MM.1S (cell line): ENCODE measurements at regions not wholly inside any gene's neighbourhood (a gene's known extent, or its start where the extent isn't known, plus 50 kb on each side); places are given as distances from the start of the nearest gene placed in this dataset.
"Not testable (repeated sequence)": the region's sequence is repeated elsewhere in the genome, so short reads cannot be mapped to it uniquely, and the experiment has no call there.

ENCODE experiments used
- DNase-seq: peaks from one replicate; pipeline ENCODE4 v3.0.0-alpha.2; 2015
- H2AFZ ChIP-seq: fragments of 300-600 bp; sonication (generic); 2 replicates; pipeline ENCODE4 v1.6.0; 2016; ENCODE audit warnings: antibody characterized with exemption, low read length
- H3F3A ChIP-seq: fragments of 300-600 bp; sonication (generic); 2 replicates; pipeline ENCODE4 v1.6.1; 2016; ENCODE audit warnings: mild to moderate bottlenecking, antibody characterized with exemption, low read length, moderate library complexity, mixed read lengths; ENCODE audit not compliant: insufficient read depth
- H3K27ac ChIP-seq: fragments of 300-600 bp; sonication (generic); 2 replicates; pipeline ENCODE4 v1.5.1; 2016; ENCODE audit warnings: mild to moderate bottlenecking, low read length
- H3K27me3 ChIP-seq: fragments of 300-600 bp; sonication (generic); replicated peaks from 2 replicates; pipeline ENCODE4 v1.6.0; 2016; ENCODE audit warnings: low read length; ENCODE audit not compliant: insufficient read depth
- H3K36me3 ChIP-seq: fragments of 300-600 bp; sonication (generic); replicated peaks from 2 replicates; pipeline ENCODE4 v1.6.1; 2016; ENCODE audit warnings: mild to moderate bottlenecking, low read length, mixed read lengths; ENCODE audit not compliant: insufficient read depth
- H3K4me1 ChIP-seq: fragments of 300-600 bp; sonication (generic); 2 replicates; pipeline ENCODE4 v1.6.1; 2016; ENCODE audit warnings: low read length, mixed read lengths
- H3K4me2 ChIP-seq: fragments of 300-600 bp; sonication (generic); 2 replicates; pipeline ENCODE4 v1.6.0; 2016; ENCODE audit warnings: low read depth, low read length
- H3K4me3 ChIP-seq: fragments of 300-600 bp; sonication (generic); 2 replicates; pipeline ENCODE4 v1.5.1; 2016; ENCODE audit warnings: low read length, mixed read lengths
- H3K79me2 ChIP-seq: fragments of 300-600 bp; sonication (generic); 2 replicates; pipeline ENCODE4 v1.6.1; 2016; ENCODE audit warnings: mixed run types, low read length, mixed read lengths
- H3K9ac ChIP-seq: fragments of 300-600 bp; sonication (generic); 2 replicates; pipeline ENCODE4 v1.6.1; 2016; ENCODE audit warnings: low read length, mixed read lengths
- H3K9me2 ChIP-seq: fragments of 300-600 bp; sonication (generic); replicated peaks from 2 replicates; pipeline ENCODE4 v1.6.1; 2016; ENCODE audit warnings: mild to moderate bottlenecking, low read length, mixed read lengths; ENCODE audit not compliant: insufficient read depth
- H3K9me3 ChIP-seq: fragments of 300-600 bp; sonication (generic); replicated peaks from 2 replicates; pipeline ENCODE4 v1.6.1; 2016; ENCODE audit warnings: mild to moderate bottlenecking, low read length, mixed read lengths; ENCODE audit not compliant: insufficient read depth
- H4K20me1 ChIP-seq: fragments of 300-600 bp; sonication (generic); 2 replicates; pipeline ENCODE4 v1.6.1; 2016; ENCODE audit warnings: mild to moderate bottlenecking, low read length, moderate library complexity, mixed read lengths; ENCODE audit not compliant: insufficient read depth
- EZH2 ChIP-seq: fragments of 300-600 bp; sonication (generic); optimal IDR thresholded peaks from 2 replicates; pipeline ENCODE3; 2017; ENCODE audit warnings: low read depth, mild to moderate bottlenecking, antibody characterized with exemption, low read length, mixed read lengths
- EZH2phosphoT487 ChIP-seq: fragments of 300-600 bp; sonication (generic); IDR thresholded peaks from 2 replicates; pipeline ENCODE4 v1.6.1; 2018; ENCODE audit warnings: antibody characterized with exemption, low read length
- TF ChIP-seq, protein P1 (sequence below): fragments of 300-600 bp; sonication (generic); IDR thresholded peaks from 2 replicates; pipeline ENCODE4 v1.5.1; 2016; ENCODE audit warnings: antibody characterized with exemption, low read length, mixed read lengths

DNA sequence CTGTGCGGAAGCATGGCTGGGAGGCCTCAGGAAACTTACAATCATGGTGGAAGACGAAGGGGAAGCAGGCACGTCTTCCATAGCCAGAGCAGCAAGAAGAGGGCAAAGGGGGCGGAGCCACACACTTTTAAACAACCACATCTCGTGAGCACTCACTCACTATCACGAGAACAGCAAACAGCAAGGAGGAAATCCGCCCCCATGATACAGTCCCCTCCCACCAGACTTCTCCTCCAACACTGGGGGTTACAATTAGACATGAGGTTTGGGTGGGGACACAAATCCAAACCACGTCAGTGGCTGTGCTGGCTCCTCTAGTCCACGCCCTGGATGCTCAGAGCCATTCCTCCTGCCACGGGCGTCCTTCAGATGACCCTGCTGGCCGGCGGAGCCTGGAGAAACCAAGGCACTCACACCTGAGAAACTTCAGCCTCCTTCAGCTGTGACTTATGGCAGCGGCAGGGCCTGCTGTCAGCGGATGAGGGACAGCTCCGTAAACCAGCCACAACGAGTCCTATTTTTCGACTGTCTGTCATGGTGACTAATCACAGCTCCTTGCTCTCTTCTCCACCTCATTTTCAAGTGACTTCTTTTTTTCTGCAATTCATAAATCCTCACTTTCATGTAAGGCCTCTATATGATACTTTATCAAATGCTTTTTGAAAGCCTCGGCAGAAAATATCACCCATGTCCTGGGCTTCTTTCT is 167.9 kb upstream of the PFKP start:
- Histone ChIP-seq H3K27me3 (no peaks in the 10 kb centered on the region), H3K4me1 (no peaks in the 10 kb centered on the region), H3K9ac (no peak overlapping the region), H3K4me3 (no peak overlapping the region), H4K20me1 (no peaks in the 10 kb centered on the region), H3K9me3 (no peaks in the 10 kb centered on the region), H3K27ac (no peak overlapping the region), H3K9me2 (no peaks in the 10 kb centered on the region), H2AFZ (no peak overlapping the region), H3K79me2 (no peaks in the 10 kb centered on the region), H3K36me3 (no peaks in the 10 kb centered on the region), H3F3A (no peaks in the 10 kb centered on the region), H3K4me2 (no peak overlapping the region)
- no peak for DNase-seq
- TF ChIP-seq, protein P1, sequence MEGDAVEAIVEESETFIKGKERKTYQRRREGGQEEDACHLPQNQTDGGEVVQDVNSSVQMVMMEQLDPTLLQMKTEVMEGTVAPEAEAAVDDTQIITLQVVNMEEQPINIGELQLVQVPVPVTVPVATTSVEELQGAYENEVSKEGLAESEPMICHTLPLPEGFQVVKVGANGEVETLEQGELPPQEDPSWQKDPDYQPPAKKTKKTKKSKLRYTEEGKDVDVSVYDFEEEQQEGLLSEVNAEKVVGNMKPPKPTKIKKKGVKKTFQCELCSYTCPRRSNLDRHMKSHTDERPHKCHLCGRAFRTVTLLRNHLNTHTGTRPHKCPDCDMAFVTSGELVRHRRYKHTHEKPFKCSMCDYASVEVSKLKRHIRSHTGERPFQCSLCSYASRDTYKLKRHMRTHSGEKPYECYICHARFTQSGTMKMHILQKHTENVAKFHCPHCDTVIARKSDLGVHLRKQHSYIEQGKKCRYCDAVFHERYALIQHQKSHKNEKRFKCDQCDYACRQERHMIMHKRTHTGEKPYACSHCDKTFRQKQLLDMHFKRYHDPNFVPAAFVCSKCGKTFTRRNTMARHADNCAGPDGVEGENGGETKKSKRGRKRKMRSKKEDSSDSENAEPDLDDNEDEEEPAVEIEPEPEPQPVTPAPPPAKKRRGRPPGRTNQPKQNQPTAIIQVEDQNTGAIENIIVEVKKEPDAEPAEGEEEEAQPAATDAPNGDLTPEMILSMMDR = no peak
- no peak for TF ChIP-seq EZH2phosphoT487
- TF ChIP-seq EZH2 = no peak

DNA sequence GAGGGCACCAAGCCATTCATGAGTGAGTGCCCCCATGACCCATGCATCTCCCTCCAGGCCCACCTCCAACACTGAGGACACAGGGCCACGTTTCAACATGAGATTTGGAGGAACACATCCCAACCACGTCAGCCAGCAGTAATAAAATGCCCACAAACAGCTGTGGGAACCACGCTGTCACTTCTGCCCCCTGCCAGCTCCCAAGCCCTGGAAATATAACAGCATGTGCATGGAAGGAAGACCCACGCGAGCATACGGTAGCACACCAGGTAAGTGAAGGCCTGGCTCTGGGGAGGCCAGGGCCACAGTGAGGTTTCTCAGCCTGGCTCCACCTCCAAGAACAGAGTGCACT is 168.9 kb upstream of the PFKP start:
- Histone ChIP-seq H4K20me1 (no peaks in the 10 kb centered on the region), H3K27ac (no peak overlapping the region), H3K4me3 (no peak overlapping the region), H3K9me3 (no peaks in the 10 kb centered on the region), H3K79me2 (no peaks in the 10 kb centered on the region), H3K27me3 (no peaks in the 10 kb centered on the region), H3F3A (no peaks in the 10 kb centered on the region), H3K36me3 (no peaks in the 10 kb centered on the region), H2AFZ (no peak overlapping the region), H3K9ac (no peak overlapping the region), H3K9me2 (no peaks in the 10 kb centered on the region), H3K4me1 (no peaks in the 10 kb centered on the region), H3K4me2 (no peak overlapping the region)
- no peak for DNase-seq
- TF ChIP-seq EZH2phosphoT487 (no peak), EZH2 (no peak)
- TF ChIP-seq, protein P1 = no peak

DNA sequence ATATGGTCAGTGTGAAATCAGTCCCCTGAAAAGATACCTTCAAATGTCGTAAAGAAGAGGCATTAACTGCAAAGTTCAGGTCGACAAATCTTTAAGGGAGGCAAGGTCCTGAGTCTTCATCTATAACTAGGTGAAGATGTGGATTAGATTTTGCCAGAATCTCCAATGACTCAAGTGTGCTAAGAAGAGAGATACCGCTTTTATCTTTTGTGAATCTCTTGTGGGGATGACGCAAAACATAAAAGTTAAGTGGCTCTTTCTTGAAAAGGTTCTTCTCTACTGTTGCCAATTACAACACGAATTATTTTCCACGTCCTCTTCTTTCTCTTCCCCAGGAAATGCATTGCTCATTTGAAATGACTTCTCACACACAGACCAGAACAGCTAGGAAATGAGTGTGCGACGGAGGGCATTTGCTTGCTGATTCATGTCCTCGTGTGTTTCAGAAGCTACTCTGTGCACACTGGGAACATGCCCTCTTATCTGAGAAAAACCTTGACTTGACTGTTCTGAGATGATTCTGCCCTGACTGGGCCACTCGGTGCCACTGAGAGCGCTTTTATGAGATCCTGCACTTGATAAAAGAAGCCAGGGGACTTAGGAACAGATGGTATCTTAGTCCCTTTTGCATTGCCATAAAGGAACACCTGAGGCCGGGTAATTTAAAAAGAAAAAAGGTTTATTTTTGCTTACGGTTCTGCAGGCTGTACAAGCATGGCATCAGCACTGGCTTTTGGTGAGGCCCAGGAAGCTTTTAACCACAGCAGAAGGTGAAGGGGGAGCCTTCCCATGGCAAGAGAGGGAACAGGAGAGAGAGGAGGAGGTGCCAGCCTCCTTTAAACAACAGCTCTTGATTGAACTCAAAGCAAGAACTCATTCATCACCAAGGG is 169.5 kb upstream of the PFKP start:
- no peaks in the 10 kb centered on the region for H3K4me1 ChIP-seq

DNA sequence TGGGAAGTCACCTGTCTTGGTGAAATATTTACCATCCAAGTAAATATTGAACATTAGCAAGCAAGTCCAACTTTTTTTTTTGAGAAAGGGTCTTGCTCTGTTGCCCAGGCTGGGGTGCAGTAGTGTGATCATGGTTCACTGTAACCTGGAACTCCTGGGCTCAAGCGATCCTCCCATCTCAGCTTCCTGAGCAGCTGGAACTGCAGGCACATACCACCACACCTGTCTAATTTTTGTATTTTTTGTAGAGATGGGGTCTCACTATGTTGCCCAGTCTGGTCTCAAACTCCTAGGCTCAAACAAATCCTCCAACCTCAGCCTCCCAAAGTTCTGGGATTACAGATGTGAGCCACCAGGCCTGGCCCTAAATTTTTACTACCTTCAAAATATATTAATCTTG is 171.0 kb upstream of the PFKP start:
- H4K20me1 ChIP-seq, H3K4me1 ChIP-seq, H3K79me2 ChIP-seq, H3K9me2 ChIP-seq, H3K27ac ChIP-seq, H2AFZ ChIP-seq, H3K27me3 ChIP-seq, H3K36me3 ChIP-seq, H3K9ac ChIP-seq, H3F3A ChIP-seq, H3K4me2 ChIP-seq, H3K9me3 ChIP-seq, DNase-seq, H3K4me3 ChIP-seq: not testable (repeated sequence)

More for the DNA sequence above, 169.5 kb upstream of the PFKP start:
- no peak for DNase-seq
- Histone ChIP-seq H3K4me2 (no peak overlapping the region), H3K27ac (no peak overlapping the region), H3K9me3 (no peaks in the 10 kb centered on the region), H3F3A (no peaks in the 10 kb centered on the region), H3K36me3 (no peaks in the 10 kb centered on the region), H2AFZ (no peak overlapping the region), H3K9me2 (no peaks in the 10 kb centered on the region), H3K79me2 (no peaks in the 10 kb centered on the region), H3K4me3 (no peak overlapping the region), H3K27me3 (no peaks in the 10 kb centered on the region), H4K20me1 (no peaks in the 10 kb centered on the region), H3K9ac (no peak overlapping the region)
- TF ChIP-seq, protein P1 = no peak
- no peak for TF ChIP-seq EZH2phosphoT487
